Keratinocyte (primary cell): ENCODE measurements at regions not wholly inside any gene's neighbourhood (a gene's known extent, or its start where the extent isn't known, plus 50 kb on each side); places are given as distances from the start of the nearest gene placed in this dataset.

Experiments used
- DNase-seq: peaks from one replicate; pipeline ENCODE4 v3.0.0-alpha.2; 2011; ENCODE audit warnings: low read depth, missing footprints, low spot score
- FAIRE-seq: peaks from 2 replicates; lab custom pipeline; 2011; peaks lifted over from hg19 to GRCh38; lab: Jason Lieb, UNC
- H2AFZ ChIP-seq: 2 replicates; pipeline ENCODE4 v1.6.0; 2012; ENCODE audit warnings: low read length, control low read depth, inconsistent platforms; ENCODE audit not compliant: control insufficient read depth
- H3K27ac ChIP-seq: 2 replicates; pipeline ENCODE4 v1.5.1; 2011; ENCODE audit warnings: low read length; ENCODE audit not compliant: control insufficient read depth, insufficient read depth
- H3K27me3 ChIP-seq: 3 replicates; pipeline ENCODE4 v1.6.0; 2011; ENCODE audit warnings: low read length; ENCODE audit not compliant: control insufficient read depth, insufficient read depth; ENCODE audit errors: extremely low read depth
- H3K36me3 ChIP-seq, 2 experiments: 2 replicates in 1 of 2; 3 replicates in 1 of 2; pipeline ENCODE4 v1.5.1; 2011; ENCODE audit warnings: low read length in 2 of 2, mild to moderate bottlenecking in 1 of 2; ENCODE audit not compliant: control insufficient read depth in 2 of 2, insufficient read depth in 2 of 2; ENCODE audit errors: extremely low read depth in 1 of 2
- H3K4me1 ChIP-seq: 3 replicates; pipeline ENCODE4 v1.5.1; 2011; ENCODE audit warnings: low read length; ENCODE audit not compliant: control insufficient read depth, insufficient read depth; ENCODE audit errors: extremely low read depth
- H3K4me2 ChIP-seq: 3 replicates; pipeline ENCODE4 v1.6.0; 2011; ENCODE audit warnings: low read depth, low read length; ENCODE audit not compliant: control insufficient read depth, insufficient read depth; ENCODE audit errors: extremely low read depth
- H3K4me3 ChIP-seq, 3 experiments: fragments of 200-600 bp in 1 of 3; sonication (generic) in 1 of 3; 2 replicates in 2 of 3; 3 replicates in 1 of 3; pipeline ENCODE4 v1.5.1; 2011 to 2016; ENCODE audit warnings: low read length in 3 of 3, mild to moderate bottlenecking in 3 of 3, control low read depth in 2 of 3, inconsistent platforms in 1 of 3, low read depth in 1 of 3, mixed read lengths in 1 of 3, mixed run types in 1 of 3, moderate library complexity in 1 of 3; ENCODE audit not compliant: control insufficient read depth in 2 of 3, insufficient read depth in 2 of 3; ENCODE audit errors: extremely low read depth in 1 of 3
- H3K79me2 ChIP-seq: 2 replicates; pipeline ENCODE4 v1.6.0; 2012; ENCODE audit warnings: low read length; ENCODE audit not compliant: control insufficient read depth, insufficient read depth
- H3K9ac ChIP-seq: 3 replicates; pipeline ENCODE4 v1.6.0; 2011; ENCODE audit warnings: low read length; ENCODE audit not compliant: control insufficient read depth, insufficient read depth; ENCODE audit errors: extremely low read depth
- H3K9me1 ChIP-seq: 3 replicates; pipeline ENCODE4 v1.6.0; 2011; ENCODE audit warnings: low read length; ENCODE audit not compliant: control insufficient read depth, insufficient read depth; ENCODE audit errors: extremely low read depth
- H3K9me3 ChIP-seq: 2 replicates; pipeline ENCODE4 v1.5.1; 2012; ENCODE audit warnings: low read depth, low read length; ENCODE audit not compliant: control insufficient read depth
- H4K20me1 ChIP-seq: 3 replicates; pipeline ENCODE4 v1.6.0; 2011; ENCODE audit warnings: low read length; ENCODE audit not compliant: control insufficient read depth, insufficient read depth; ENCODE audit errors: extremely low read depth
- EZH2 ChIP-seq: IDR thresholded peaks from one replicate; pipeline ENCODE4 v1.6.1; 2012; ENCODE audit warnings: inconsistent platforms, mild to moderate bottlenecking, low read length, moderate library complexity
- dilution Hi-C: fragments of 300-500 bp; cut with MboI; formaldehyde crosslinking; loops from one replicate; pipeline ENCODE4 v1.7.0; 2020; ENCODE audit warnings: low sequenced_read_pairs; ENCODE audit not compliant: extremely low pct_ligation_motif_present
- TF ChIP-seq, protein P1 (sequence below), 3 experiments: IDR thresholded peaks in 1 of 3; conservative IDR thresholded peaks in 1 of 3; optimal IDR thresholded peaks in 1 of 3; 2 replicates in 2 of 3; 3 replicates in 1 of 3; pipeline versions ENCODE3 to v1.5.1; 2011; ENCODE audit warnings: low read length in 3 of 3, mild to moderate bottlenecking in 3 of 3, moderate library complexity in 2 of 3, control low read depth in 1 of 3, inconsistent platforms in 1 of 3; ENCODE audit not compliant: insufficient read depth in 2 of 3; ENCODE audit errors: extremely low read depth in 1 of 3

DNA sequence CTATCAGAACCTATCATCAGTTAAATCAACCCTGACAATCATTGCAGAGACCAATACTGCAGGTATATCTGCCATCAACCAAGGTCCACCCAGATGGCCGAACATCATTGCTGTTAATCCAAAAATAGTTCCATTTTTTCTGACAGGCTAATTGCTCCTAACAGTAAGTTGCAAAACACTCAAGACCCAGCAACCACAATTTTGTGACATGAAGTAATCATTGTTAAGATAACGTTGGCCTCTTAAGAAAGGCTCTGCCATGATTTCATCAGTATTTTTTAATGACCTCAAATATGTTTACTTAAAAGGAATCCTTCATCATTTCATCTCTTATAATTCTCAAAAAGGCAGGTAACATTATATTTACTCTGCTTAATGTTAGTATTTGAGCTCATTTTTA, 553.4 kb upstream of the POM121L12 start:
- no peak overlapping the region for H3K4me2 ChIP-seq
- H3K27me3 ChIP-seq: no peaks in the 10 kb centered on the region
- no peak overlapping the region for H3K9ac ChIP-seq
- H3K9me3 ChIP-seq: no peaks in the 10 kb centered on the region
- H3K36me3 ChIP-seq: no peaks in the 10 kb centered on the region
- H2AFZ ChIP-seq: no peak overlapping the region
- no peak overlapping the region for H3K27ac ChIP-seq
- H3K4me3 ChIP-seq: no peak overlapping the region
- DNase-seq (no peak), FAIRE-seq (no peak)
- H3K9me1 ChIP-seq: no peaks in the 10 kb centered on the region
- no peaks in the 10 kb centered on the region for H4K20me1 ChIP-seq
- dilution Hi-C loops: no loop called here
- no peaks in the 10 kb centered on the region for H3K4me1 ChIP-seq
- TF ChIP-seq, protein P1, sequence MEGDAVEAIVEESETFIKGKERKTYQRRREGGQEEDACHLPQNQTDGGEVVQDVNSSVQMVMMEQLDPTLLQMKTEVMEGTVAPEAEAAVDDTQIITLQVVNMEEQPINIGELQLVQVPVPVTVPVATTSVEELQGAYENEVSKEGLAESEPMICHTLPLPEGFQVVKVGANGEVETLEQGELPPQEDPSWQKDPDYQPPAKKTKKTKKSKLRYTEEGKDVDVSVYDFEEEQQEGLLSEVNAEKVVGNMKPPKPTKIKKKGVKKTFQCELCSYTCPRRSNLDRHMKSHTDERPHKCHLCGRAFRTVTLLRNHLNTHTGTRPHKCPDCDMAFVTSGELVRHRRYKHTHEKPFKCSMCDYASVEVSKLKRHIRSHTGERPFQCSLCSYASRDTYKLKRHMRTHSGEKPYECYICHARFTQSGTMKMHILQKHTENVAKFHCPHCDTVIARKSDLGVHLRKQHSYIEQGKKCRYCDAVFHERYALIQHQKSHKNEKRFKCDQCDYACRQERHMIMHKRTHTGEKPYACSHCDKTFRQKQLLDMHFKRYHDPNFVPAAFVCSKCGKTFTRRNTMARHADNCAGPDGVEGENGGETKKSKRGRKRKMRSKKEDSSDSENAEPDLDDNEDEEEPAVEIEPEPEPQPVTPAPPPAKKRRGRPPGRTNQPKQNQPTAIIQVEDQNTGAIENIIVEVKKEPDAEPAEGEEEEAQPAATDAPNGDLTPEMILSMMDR (optimal IDR thresholded peaks at IDR 0.05 in 1 of 3, IDR thresholded peaks at IDR 0.05 in 1 of 3, conservative IDR thresholded peaks at IDR 0.05 in 1 of 3; ENCODE audit: extremely low read depth in 1 of 3, insufficient read depth in 2 of 3, low read length in 3 of 3): no peak
- no peak for TF ChIP-seq EZH2
- H3K79me2 ChIP-seq: no peaks in the 10 kb centered on the region

DNA sequence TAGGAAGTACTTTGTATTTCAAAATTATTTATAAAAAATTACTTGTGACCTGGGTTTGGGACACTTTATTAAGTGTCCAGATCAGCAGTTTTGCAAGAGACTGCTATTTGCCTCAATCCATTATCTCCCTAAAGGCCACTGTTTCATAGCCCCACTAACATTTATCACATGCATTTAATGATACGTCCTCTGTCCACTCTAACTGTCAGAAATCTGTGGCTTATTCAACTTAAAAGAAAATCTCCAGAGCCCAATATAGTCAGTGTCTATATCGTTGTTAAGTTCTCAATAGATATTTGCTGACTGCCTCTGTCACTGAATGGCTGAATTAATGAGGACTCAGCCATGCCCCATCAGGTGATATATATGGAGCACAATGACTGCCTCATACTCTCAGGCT, 553.9 kb upstream of the POM121L12 start:
- Histone ChIP-seq H2AFZ (no peak overlapping the region), H4K20me1 (no peaks in the 10 kb centered on the region), H3K9ac (no peak overlapping the region), H3K36me3 (no peaks in the 10 kb centered on the region), H3K4me1 (no peaks in the 10 kb centered on the region), H3K9me3 (no peaks in the 10 kb centered on the region), H3K4me3 (no peak overlapping the region), H3K27ac (no peak overlapping the region), H3K27me3 (no peaks in the 10 kb centered on the region), H3K4me2 (no peak overlapping the region), H3K79me2 (no peaks in the 10 kb centered on the region), H3K9me1 (no peaks in the 10 kb centered on the region)
- dilution Hi-C loops: no loop called here
- DNase-seq (no peak), FAIRE-seq (no peak)
- TF ChIP-seq EZH2: no peak
- TF ChIP-seq, protein P1 (optimal IDR thresholded peaks at IDR 0.05 in 1 of 3, IDR thresholded peaks at IDR 0.05 in 1 of 3, conservative IDR thresholded peaks at IDR 0.05 in 1 of 3; ENCODE audit: extremely low read depth in 1 of 3, insufficient read depth in 2 of 3, low read length in 3 of 3): no peak
